ENCODE measurements at regions not wholly inside any gene's neighbourhood (a gene's known extent, or its start where the extent isn't known, plus 50 kb on each side); places are given as distances from the start of the nearest gene placed in this dataset.

DNA sequence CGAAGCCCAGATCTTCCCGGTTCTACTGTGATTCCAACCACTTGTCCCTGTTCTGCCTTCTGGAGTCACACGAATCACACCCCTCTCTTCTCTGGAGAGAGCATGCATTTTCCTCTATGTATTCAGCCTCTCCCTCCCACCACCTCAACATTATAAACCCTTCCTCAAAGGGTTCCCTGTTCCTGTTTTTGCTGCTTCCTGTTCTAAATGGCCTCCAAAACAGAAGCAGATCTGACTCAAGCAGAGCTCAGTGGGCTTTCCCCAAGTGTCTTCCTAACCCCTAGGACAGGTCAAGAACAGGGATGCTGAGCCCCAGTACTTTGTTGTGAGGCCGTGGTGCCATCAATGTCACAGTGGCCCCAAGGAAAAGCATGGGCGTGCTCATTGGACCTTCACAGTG is 75.7 kb upstream of the ARNT2 start:
- TF ChIP-seq, protein P1, sequence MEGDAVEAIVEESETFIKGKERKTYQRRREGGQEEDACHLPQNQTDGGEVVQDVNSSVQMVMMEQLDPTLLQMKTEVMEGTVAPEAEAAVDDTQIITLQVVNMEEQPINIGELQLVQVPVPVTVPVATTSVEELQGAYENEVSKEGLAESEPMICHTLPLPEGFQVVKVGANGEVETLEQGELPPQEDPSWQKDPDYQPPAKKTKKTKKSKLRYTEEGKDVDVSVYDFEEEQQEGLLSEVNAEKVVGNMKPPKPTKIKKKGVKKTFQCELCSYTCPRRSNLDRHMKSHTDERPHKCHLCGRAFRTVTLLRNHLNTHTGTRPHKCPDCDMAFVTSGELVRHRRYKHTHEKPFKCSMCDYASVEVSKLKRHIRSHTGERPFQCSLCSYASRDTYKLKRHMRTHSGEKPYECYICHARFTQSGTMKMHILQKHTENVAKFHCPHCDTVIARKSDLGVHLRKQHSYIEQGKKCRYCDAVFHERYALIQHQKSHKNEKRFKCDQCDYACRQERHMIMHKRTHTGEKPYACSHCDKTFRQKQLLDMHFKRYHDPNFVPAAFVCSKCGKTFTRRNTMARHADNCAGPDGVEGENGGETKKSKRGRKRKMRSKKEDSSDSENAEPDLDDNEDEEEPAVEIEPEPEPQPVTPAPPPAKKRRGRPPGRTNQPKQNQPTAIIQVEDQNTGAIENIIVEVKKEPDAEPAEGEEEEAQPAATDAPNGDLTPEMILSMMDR (IDR thresholded peaks at IDR 0.05): no peak
- no peak for TF ChIP-seq EZH2 (IDR thresholded peaks at IDR 0.05; ENCODE audit: borderline replicate concordance, insufficient read depth, low read depth, low read length, poor library complexity, severe bottlenecking)
